Tongue (tissue), 1 donor: ENCODE measurements at regions not wholly inside any gene's neighbourhood (a gene's known extent, or its start where the extent isn't known, plus 50 kb on each side); places are given as distances from the start of the nearest gene placed in this dataset.
"Not testable (repeated sequence)": the region's sequence is repeated elsewhere in the genome, so short reads cannot be mapped to it uniquely, and the experiment has no call there.

Experiments
- DNase-seq: peaks from one replicate; pipeline ENCODE4 v3.0.0-alpha.2; 2015

GRCh38 chr22:11628651-11629511, 3899.1 kb upstream of the OR11H1 start:
- no peak for DNase-seq

DNA sequence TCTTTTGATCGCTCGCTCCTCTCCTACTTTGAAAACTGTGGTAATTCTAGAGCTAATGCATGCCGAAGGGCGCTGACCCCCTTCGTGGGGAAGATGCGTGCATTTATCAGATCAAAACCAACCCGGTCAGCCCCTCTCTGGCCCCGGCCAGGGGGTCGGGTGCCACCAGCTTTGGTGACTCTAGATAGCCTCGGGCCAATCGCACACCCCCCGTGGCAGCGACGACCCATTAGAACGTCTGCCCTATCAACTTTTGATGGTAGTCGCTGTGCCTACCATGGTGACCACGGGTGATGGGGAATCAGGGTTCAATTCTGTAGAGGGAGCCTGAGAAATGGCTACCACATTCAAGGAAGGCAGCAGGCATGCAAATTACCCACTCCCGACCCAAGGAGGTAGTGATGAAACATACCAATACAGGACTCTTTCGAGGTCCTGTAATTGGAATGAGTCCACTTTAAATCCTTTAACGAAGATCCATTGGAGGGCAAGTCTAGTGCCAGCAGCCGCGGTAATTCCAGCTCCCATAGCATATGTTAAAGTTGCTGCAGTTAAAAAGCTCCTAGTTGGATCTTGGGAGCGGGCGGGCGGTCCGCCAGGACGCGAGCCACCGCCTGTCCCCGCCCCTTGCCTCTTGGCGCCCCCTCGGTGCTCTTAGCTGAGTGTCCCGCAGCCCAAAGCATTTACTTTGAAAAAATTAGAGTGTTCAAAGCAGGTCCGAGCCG, 3898.2 kb upstream of the OR11H1 start:
- DNase-seq, result no peak

- DNase-seq, result not testable (repeated sequence)
These were observed 3897.5 kb upstream of the OR11H1 start for GRCh38 chr22:11630386-11631084.
